ENCODE measurements at regions not wholly inside any gene's neighbourhood (a gene's known extent, or its start where the extent isn't known, plus 50 kb on each side); places are given as distances from the start of the nearest gene placed in this dataset.
"Not testable (repeated sequence)": the region's sequence is repeated elsewhere in the genome, so short reads cannot be mapped to it uniquely, and the experiment has no call there.

GRCh38 chr2:35794796-35795450, 560.7 kb upstream of the CRIM1 start:
- DNase-seq: no peak

- no peak for DNase-seq
Observed at GRCh38 chr2:35790292-35790691, 565.3 kb upstream of the CRIM1 start.

- DNase-seq: no peak
Observed at GRCh38 chr2:35788543-35788942, 567.0 kb upstream of the CRIM1 start.

- no peak for DNase-seq
Observed at GRCh38 chr2:35787302-35788031, 568.1 kb upstream of the CRIM1 start.

GRCh38 chr2:35785564-35785963, 570.0 kb upstream of the CRIM1 start:
- DNase-seq: no peak

GRCh38 chr2:35784777-35785176, 570.8 kb upstream of the CRIM1 start:
- DNase-seq: no peak

- no peak for DNase-seq
Observed at GRCh38 chr2:35783723-35784122, 571.9 kb upstream of the CRIM1 start.

DNA sequence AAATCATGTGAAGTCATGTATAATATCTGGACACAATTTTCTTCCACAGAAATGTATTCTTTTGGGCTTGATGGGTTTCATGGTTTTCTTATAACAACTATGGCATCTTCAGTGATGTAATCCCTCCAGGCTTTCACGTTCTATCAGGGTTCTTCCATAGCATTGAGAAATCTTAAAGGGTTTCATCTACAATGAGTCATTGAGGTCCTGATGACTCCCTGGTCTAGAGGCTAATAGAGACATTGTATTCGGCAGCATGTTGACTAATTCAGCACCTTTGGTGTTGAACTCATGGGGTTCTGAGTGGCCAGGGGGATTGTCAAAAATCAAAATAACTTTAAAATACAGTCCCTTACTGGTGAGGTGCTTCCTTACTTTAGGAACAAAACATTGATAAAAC, 614.0 kb upstream of the CRIM1 start:
- DNase-seq: no peak

- no peak for DNase-seq
Observed at GRCh38 chr2:35731674-35732073, 623.9 kb upstream of the CRIM1 start.

GRCh38 chr2:35714883-35715282, 640.7 kb upstream of the CRIM1 start:
- no peak for DNase-seq

GRCh38 chr2:35708411-35708923, 647.1 kb upstream of the CRIM1 start:
- no peak for DNase-seq

- DNase-seq: no peak
Observed at GRCh38 chr2:35688309-35688708, 667.3 kb upstream of the CRIM1 start.

DNA sequence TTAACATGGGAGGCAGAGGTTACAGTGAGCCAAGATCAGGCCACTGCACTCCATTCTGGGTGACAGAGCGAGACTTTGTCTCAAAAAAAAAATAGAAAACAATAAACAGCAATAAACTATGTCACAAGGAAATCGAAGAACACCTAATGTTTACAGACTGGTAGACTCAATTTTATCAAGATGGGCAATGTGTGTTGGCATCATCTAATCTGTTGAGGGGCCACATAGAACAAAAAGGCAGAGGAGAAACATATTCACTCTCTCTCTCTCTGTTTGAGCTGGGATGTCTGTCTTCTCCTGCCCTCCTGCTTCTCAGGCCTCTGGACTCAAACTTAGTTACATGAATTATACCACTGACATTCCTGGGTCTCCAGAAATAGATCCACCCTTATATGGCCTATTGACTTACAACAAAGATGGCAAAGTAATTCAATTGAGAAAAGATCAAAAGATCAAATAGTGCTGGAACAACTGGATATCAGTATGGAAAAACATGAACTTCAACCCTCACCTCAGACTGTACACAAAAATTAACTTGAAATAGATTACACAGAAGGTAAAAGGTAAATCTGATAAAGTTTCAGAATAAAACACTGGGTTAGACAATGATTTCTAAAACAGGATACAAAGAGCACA, 703.8 kb upstream of the CRIM1 start:
- no peak for DNase-seq

GRCh38 chr2:35614640-35615039, 740.9 kb upstream of the CRIM1 start:
- DNase-seq: no peak

GRCh38 chr2:35606394-35606793, 749.2 kb upstream of the CRIM1 start:
- no peak for DNase-seq

- DNase-seq: no peak
Observed at GRCh38 chr2:35598310-35598709, 757.3 kb upstream of the CRIM1 start.

GRCh38 chr2:35591886-35592285, 763.7 kb upstream of the CRIM1 start:
- DNase-seq: no peak

DNA sequence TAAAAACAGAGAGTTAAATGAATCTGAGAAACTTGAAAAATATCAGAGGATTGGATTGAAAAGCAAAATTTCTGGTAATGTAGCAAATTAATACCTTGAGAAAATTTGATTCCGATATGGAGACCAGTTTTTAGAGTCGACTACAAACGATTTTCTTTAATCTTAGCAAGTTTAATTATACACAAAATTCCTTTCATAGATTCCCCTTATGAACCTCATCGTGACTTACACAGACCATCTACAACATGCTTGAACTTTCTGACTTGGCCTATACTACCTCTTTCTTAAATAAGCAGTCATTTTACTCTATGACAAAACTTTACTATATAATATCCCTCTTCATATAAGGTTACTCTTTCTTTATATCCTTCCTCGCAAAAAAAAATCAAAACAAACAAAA, 769.6 kb upstream of the CRIM1 start:
- no peak for DNase-seq

GRCh38 chr2:35582637-35583036, 772.9 kb upstream of the CRIM1 start:
- no peak for DNase-seq

GRCh38 chr2:35580956-35581355, 774.6 kb upstream of the CRIM1 start:
- no peak for DNase-seq

DNA sequence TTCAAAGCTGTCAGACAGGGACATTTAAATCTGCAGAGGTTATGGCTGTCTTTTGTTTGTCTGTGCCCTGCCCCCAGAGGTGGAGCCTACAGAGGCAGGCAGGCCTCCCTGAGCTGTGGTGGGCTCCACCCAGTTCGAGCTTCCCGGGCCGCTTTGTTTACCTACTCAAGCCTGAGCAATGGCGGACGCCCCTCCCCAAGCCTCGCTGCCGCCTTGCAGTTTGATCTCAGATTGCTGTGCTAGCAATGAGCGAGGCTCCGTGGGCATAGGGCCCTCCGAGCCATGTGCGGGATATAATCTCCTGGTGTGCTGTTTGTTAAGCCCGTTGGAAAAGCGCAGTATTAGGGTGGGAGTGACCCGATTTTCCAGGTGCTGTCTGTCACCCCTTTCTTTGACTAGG, 787.0 kb upstream of the CRIM1 start:
- DNase-seq: not testable (repeated sequence)

DNA sequence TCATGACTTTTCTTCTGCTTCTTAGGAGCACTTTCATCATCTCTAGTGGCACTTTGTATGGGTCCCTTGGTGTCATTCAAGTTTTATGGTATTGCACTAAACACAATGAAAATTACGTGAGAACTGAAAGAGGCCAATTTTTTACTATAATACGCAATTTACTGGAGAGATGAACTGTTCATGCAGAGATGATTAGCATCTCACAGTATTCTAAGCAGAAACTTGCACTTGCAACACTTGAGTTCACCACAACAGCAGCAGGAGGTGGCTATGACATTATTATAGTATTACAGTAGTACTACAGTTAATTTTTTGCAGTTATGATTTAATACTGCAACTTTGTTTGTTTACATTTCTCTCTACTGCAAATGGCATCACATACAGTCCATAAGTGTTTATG, 793.1 kb upstream of the CRIM1 start:
- DNase-seq: no peak

GRCh38 chr2:35548171-35548570, 807.4 kb upstream of the CRIM1 start:
- DNase-seq: no peak

- no peak for DNase-seq
Observed at GRCh38 chr2:35545301-35545700, 810.3 kb upstream of the CRIM1 start.
